OCI-LY3 (cell line): ENCODE measurements at regions not wholly inside any gene's neighbourhood (a gene's known extent, or its start where the extent isn't known, plus 50 kb on each side); places are given as distances from the start of the nearest gene placed in this dataset.
A peak's percentile ranks its signal among the peaks of the same experiment; 100 is the strongest.

Experiments used
- H2AFZ ChIP-seq: fragments of 200-600, 300-600 bp; shearing (Covaris generic); 2 replicates; pipeline ENCODE4 v1.6.0; 2014; ENCODE audit warnings: antibody characterized with exemption, low read depth, low read length
- H3K27ac ChIP-seq: fragments of 200-600, 300-600 bp; sonication (generic); 2 replicates; pipeline ENCODE4 v1.5.1; 2014; ENCODE audit warnings: mild to moderate bottlenecking, low read length, moderate library complexity, mixed read lengths
- H3K27me3 ChIP-seq: fragments of 200-600, 300-600 bp; sonication (generic); 2 replicates; pipeline ENCODE4 v1.6.1; 2014; ENCODE audit warnings: low read depth, low read length, mixed read lengths
- H3K36me3 ChIP-seq: fragments of 200-600, 300-600 bp; sonication (generic); replicated peaks from 2 replicates; pipeline ENCODE3; 2014; ENCODE audit warnings: low read depth, low read length, mixed read lengths
- H3K4me1 ChIP-seq: fragments of 300-600, 200-600 bp; sonication (generic); 2 replicates; pipeline ENCODE4 v1.6.1; 2014; ENCODE audit warnings: low read length, mixed read lengths
- H3K4me2 ChIP-seq: fragments of 200-600, 300-600 bp; sonication (generic); 2 replicates; pipeline ENCODE4 v1.6.1; 2014; ENCODE audit warnings: low read length, mixed read lengths
- H3K4me3 ChIP-seq: fragments of 300-600, 200-600 bp; sonication (generic); 2 replicates; pipeline ENCODE4 v1.5.1; 2014; ENCODE audit warnings: antibody characterized with exemption, mild to moderate bottlenecking, low read length, moderate library complexity
- H3K79me2 ChIP-seq: fragments of 300-600, 200-600 bp; shearing (Covaris generic); 2 replicates; pipeline ENCODE4 v1.6.1; 2014; ENCODE audit warnings: mild to moderate bottlenecking, low read length, mixed read lengths
- H3K9ac ChIP-seq: fragments of 300-600, 200-600 bp; shearing (Covaris generic); 2 replicates; pipeline ENCODE4 v1.6.0; 2014; ENCODE audit warnings: mild to moderate bottlenecking, low read length, moderate library complexity
- H3K9me3 ChIP-seq: fragments of 200-600, 300-600 bp; shearing (Covaris generic); 2 replicates; pipeline ENCODE4 v1.6.1; 2014; ENCODE audit warnings: low read length, mixed read lengths; ENCODE audit not compliant: insufficient read depth
- H4K20me1 ChIP-seq: fragments of 200-600, 300-600 bp; sonication (generic); 2 replicates; pipeline ENCODE4 v1.6.1; 2016; ENCODE audit warnings: low read length, mixed read lengths; ENCODE audit not compliant: insufficient read depth
- CTCF ChIP-seq: fragments of 200-600, 300-600 bp; sonication (generic); IDR thresholded peaks from 2 replicates; pipeline ENCODE4 v1.5.1; 2014; ENCODE audit warnings: antibody characterized with exemption, low read length, low read depth
- EZH2phosphoT487 ChIP-seq: fragments of 200-600 bp; shearing (Covaris generic); IDR thresholded peaks from 2 replicates; pipeline ENCODE4 v1.6.1; 2018; ENCODE audit warnings: antibody characterized with exemption, mixed run types, low read depth

- H3K9ac ChIP-seq: no peak overlapping the region
- no peak overlapping the region for H3K27ac ChIP-seq
- H3K4me2 ChIP-seq: no peak overlapping the region
- H3K9me3 ChIP-seq: no peaks in the 10 kb centered on the region
- no peaks in the 10 kb centered on the region for H4K20me1 ChIP-seq
- no peak for TF ChIP-seq EZH2phosphoT487
- no peak overlapping the region for H2AFZ ChIP-seq
- no peaks in the 10 kb centered on the region for H3K27me3 ChIP-seq
- H3K4me3 ChIP-seq: no peak overlapping the region
- H3K4me1 ChIP-seq: peaks cover 28% of the 10 kb centered on the region
- no peaks in the 10 kb centered on the region for H3K79me2 ChIP-seq
- no peaks in the 10 kb centered on the region for H3K36me3 ChIP-seq
These were observed 276.5 kb upstream of the PLEKHG7 start for GRCh38 chr12:92426332-92426731.

- Histone ChIP-seq H2AFZ (no peak overlapping the region), H4K20me1 (no peaks in the 10 kb centered on the region), H3K79me2 (no peaks in the 10 kb centered on the region), H3K4me2 (no peak overlapping the region), H3K4me3 (no peak overlapping the region), H3K36me3 (no peaks in the 10 kb centered on the region), H3K9ac (no peak overlapping the region), H3K9me3 (no peaks in the 10 kb centered on the region), H3K27ac (no peak overlapping the region), H3K4me1 (peaks cover 30% of the 10 kb centered on the region), H3K27me3 (no peaks in the 10 kb centered on the region)
- TF ChIP-seq CTCF (no peak), EZH2phosphoT487 (no peak)
These were observed 277.6 kb upstream of the PLEKHG7 start for GRCh38 chr12:92425165-92425564.

- Histone ChIP-seq H3K9ac (no peak overlapping the region), H3K36me3 (no peaks in the 10 kb centered on the region), H3K27ac (no peak overlapping the region), H2AFZ (no peak overlapping the region), H3K4me1 (peaks cover 38% of the 10 kb centered on the region), H3K27me3 (no peaks in the 10 kb centered on the region), H3K79me2 (no peaks in the 10 kb centered on the region), H3K4me3 (no peak overlapping the region), H3K9me3 (no peaks in the 10 kb centered on the region), H3K4me2 (peak overlapping the region; percentile 1; the same call in 1 of the 2 replicates), H4K20me1 (no peaks in the 10 kb centered on the region)
- no peak for TF ChIP-seq EZH2phosphoT487
- no peak for TF ChIP-seq CTCF
These were observed 278.5 kb upstream of the PLEKHG7 start for GRCh38 chr12:92424338-92424737.

- Histone ChIP-seq H3K4me1 (peaks cover 55% of the 10 kb centered on the region), H3K27ac (no peak overlapping the region), H4K20me1 (no peaks in the 10 kb centered on the region), H3K36me3 (no peaks in the 10 kb centered on the region), H3K4me3 (no peak overlapping the region), H3K4me2 (no peak overlapping the region), H3K27me3 (no peaks in the 10 kb centered on the region), H3K79me2 (no peaks in the 10 kb centered on the region), H3K9me3 (no peaks in the 10 kb centered on the region), H2AFZ (no peak overlapping the region), H3K9ac (no peak overlapping the region)
- TF ChIP-seq EZH2phosphoT487 (no peak), CTCF (no peak)
These were observed 276.1 kb upstream of the BTG1 start for GRCh38 chr12:92421701-92422100.

GRCh38 chr12:92421042-92421441 lies 275.4 kb upstream of the BTG1 start:
- Histone ChIP-seq H4K20me1 (no peaks in the 10 kb centered on the region), H3K27ac (no peak overlapping the region), H3K27me3 (no peaks in the 10 kb centered on the region), H2AFZ (no peak overlapping the region), H3K9ac (no peak overlapping the region), H3K9me3 (no peaks in the 10 kb centered on the region), H3K79me2 (no peaks in the 10 kb centered on the region), H3K4me3 (no peak overlapping the region), H3K4me1 (peaks cover 62% of the 10 kb centered on the region), H3K36me3 (no peaks in the 10 kb centered on the region), H3K4me2 (no peak overlapping the region; the same call in 1 of the 2 replicates)
- TF ChIP-seq CTCF (no peak), EZH2phosphoT487 (no peak)
